ENCODE measurements at regions not wholly inside any gene's neighbourhood (a gene's known extent, or its start where the extent isn't known, plus 50 kb on each side); places are given as distances from the start of the nearest gene placed in this dataset.

- Histone ChIP-seq H3K27me3 (ENCODE audit: low read length) (no peaks in the 10 kb centered on the region), H3K36me3 (ENCODE audit: insufficient read depth, low read length) (no peaks in the 10 kb centered on the region), H3K4me2 (ENCODE audit: low read depth, low read length, poor library complexity, severe bottlenecking) (peak overlapping the region; percentile 38), H3K79me2 (ENCODE audit: low read length) (no peaks in the 10 kb centered on the region), H3K9me3 (ENCODE audit: low read length) (peaks cover 5% of the 10 kb centered on the region; the same call in 1 of the 2 replicates), H2AFZ (ENCODE audit: low read length) (peak overlapping the region; percentile 100), H4K20me1 (ENCODE audit: insufficient read depth, low read depth, low read length) (no peaks in the 10 kb centered on the region), H3K9me2 (replicated peaks; ENCODE audit: insufficient read depth, low read length) (no peaks in the 10 kb centered on the region), H3K9ac (ENCODE audit: low read length) (peak overlapping the region; percentile 19; the same call in 1 of the 2 replicates), H3K27ac (ENCODE audit: low read length) (no peak overlapping the region), H3K4me1 (ENCODE audit: low read length) (peaks cover 13% of the 10 kb centered on the region), H3K4me3 (ENCODE audit: low read length) (peak overlapping the region; percentile 12; the same call in 1 of the 2 replicates)
- DNase-seq: peak; percentile 61
Observed at GRCh38 chr13:85693889-85694511, 105.2 kb downstream of the SLITRK6 start.

GRCh38 chr13:85690368-85690767, 108.9 kb downstream of the SLITRK6 start:
- Histone ChIP-seq H4K20me1 (ENCODE audit: insufficient read depth, low read depth, low read length) (no peaks in the 10 kb centered on the region), H3K79me2 (ENCODE audit: low read length) (no peaks in the 10 kb centered on the region)
- no peak for DNase-seq

GRCh38 chr13:85685436-85685835, 113.8 kb downstream of the SLITRK6 start:
- no peak overlapping the region for H3K27ac ChIP-seq (ENCODE audit: low read length)
- H2AFZ ChIP-seq (ENCODE audit: low read length): peak overlapping the region; percentile 90
- no peak overlapping the region for H3K4me2 ChIP-seq (ENCODE audit: low read depth, low read length, poor library complexity, severe bottlenecking)
- DNase-seq: no peak
- H3K4me3 ChIP-seq (ENCODE audit: low read length): no peak overlapping the region
- H3K79me2 ChIP-seq (ENCODE audit: low read length): no peaks in the 10 kb centered on the region
- no peaks in the 10 kb centered on the region for H3K9me3 ChIP-seq (ENCODE audit: low read length)
- no peaks in the 10 kb centered on the region for H3K27me3 ChIP-seq (ENCODE audit: low read length)
- no peaks in the 10 kb centered on the region for H4K20me1 ChIP-seq (ENCODE audit: insufficient read depth, low read depth, low read length)
- H3K4me1 ChIP-seq (ENCODE audit: low read length): 0 out of 2 replicates have a peak, but pooled peaks cover 4% of the 10 kb centered on the region
- H3K9me2 ChIP-seq (replicated peaks; ENCODE audit: insufficient read depth, low read length): no peaks in the 10 kb centered on the region
- H3K9ac ChIP-seq (ENCODE audit: low read length): no peak overlapping the region
- no peaks in the 10 kb centered on the region for H3K36me3 ChIP-seq (ENCODE audit: insufficient read depth, low read length)

More at GRCh38 chr13:85690368-85690767, 108.9 kb downstream of the SLITRK6 start:
- Histone ChIP-seq H3K9me2 (replicated peaks; ENCODE audit: insufficient read depth, low read length) (no peaks in the 10 kb centered on the region), H3K36me3 (ENCODE audit: insufficient read depth, low read length) (no peaks in the 10 kb centered on the region), H3K9ac (ENCODE audit: low read length) (no peak overlapping the region), H3K9me3 (ENCODE audit: low read length) (no peaks in the 10 kb centered on the region), H3K4me1 (ENCODE audit: low read length) (peaks cover 16% of the 10 kb centered on the region), H3K27me3 (ENCODE audit: low read length) (no peaks in the 10 kb centered on the region), H3K27ac (ENCODE audit: low read length) (no peak overlapping the region), H3K4me3 (ENCODE audit: low read length) (no peak overlapping the region), H3K4me2 (ENCODE audit: low read depth, low read length, poor library complexity, severe bottlenecking) (no peak overlapping the region), H2AFZ (ENCODE audit: low read length) (no peak overlapping the region; the same call in 1 of the 2 replicates)

- no peak overlapping the region for H3K9ac ChIP-seq (ENCODE audit: low read length)
- no peaks in the 10 kb centered on the region for H3K27me3 ChIP-seq (ENCODE audit: low read length)
- no peak overlapping the region for H3K4me2 ChIP-seq (ENCODE audit: low read depth, low read length, poor library complexity, severe bottlenecking)
- peak overlapping the region; percentile 73 for H2AFZ ChIP-seq (ENCODE audit: low read length)
- no peak overlapping the region for H3K27ac ChIP-seq (ENCODE audit: low read length)
- no peaks in the 10 kb centered on the region for H3K4me1 ChIP-seq (ENCODE audit: low read length)
- DNase-seq: no peak
- H3K79me2 ChIP-seq (ENCODE audit: low read length): no peaks in the 10 kb centered on the region
- H3K36me3 ChIP-seq (ENCODE audit: insufficient read depth, low read length): peaks cover 5% of the 10 kb centered on the region; the same call in 1 of the 2 replicates
- no peaks in the 10 kb centered on the region for H4K20me1 ChIP-seq (ENCODE audit: insufficient read depth, low read depth, low read length)
- no peaks in the 10 kb centered on the region for H3K9me2 ChIP-seq (replicated peaks; ENCODE audit: insufficient read depth, low read length)
- peaks cover 3% of the 10 kb centered on the region; the same call in 1 of the 2 replicates for H3K9me3 ChIP-seq (ENCODE audit: low read length)
- H3K4me3 ChIP-seq (ENCODE audit: low read length): no peak overlapping the region
Observed at GRCh38 chr13:85675151-85675907, 123.9 kb downstream of the SLITRK6 start.

GRCh38 chr13:85671336-85671735, 127.9 kb downstream of the SLITRK6 start:
- no peaks in the 10 kb centered on the region for H3K79me2 ChIP-seq (ENCODE audit: low read length)
- H3K4me1 ChIP-seq (ENCODE audit: low read length): no peaks in the 10 kb centered on the region
- H3K36me3 ChIP-seq (ENCODE audit: insufficient read depth, low read length): peaks cover 4% of the 10 kb centered on the region; the same call in 1 of the 2 replicates
- no peaks in the 10 kb centered on the region for H3K27me3 ChIP-seq (ENCODE audit: low read length)
- H4K20me1 ChIP-seq (ENCODE audit: insufficient read depth, low read depth, low read length): no peaks in the 10 kb centered on the region
- no peak overlapping the region for H3K9ac ChIP-seq (ENCODE audit: low read length)
- H3K4me3 ChIP-seq (ENCODE audit: low read length): no peak overlapping the region
- no peak overlapping the region for H3K27ac ChIP-seq (ENCODE audit: low read length)
- H3K9me2 ChIP-seq (replicated peaks; ENCODE audit: insufficient read depth, low read length): no peaks in the 10 kb centered on the region
- no peak overlapping the region for H3K4me2 ChIP-seq (ENCODE audit: low read depth, low read length, poor library complexity, severe bottlenecking)
- H3K9me3 ChIP-seq (ENCODE audit: low read length): peaks cover 3% of the 10 kb centered on the region; the same call in 1 of the 2 replicates
- DNase-seq: no peak
- H2AFZ ChIP-seq (ENCODE audit: low read length): peak overlapping the region; percentile 2; the same call in 1 of the 2 replicates

GRCh38 chr13:85666356-85666755, 132.9 kb downstream of the SLITRK6 start:
- Histone ChIP-seq H3K9me3 (ENCODE audit: low read length) (no peaks in the 10 kb centered on the region), H3K4me2 (ENCODE audit: low read depth, low read length, poor library complexity, severe bottlenecking) (no peak overlapping the region), H4K20me1 (ENCODE audit: insufficient read depth, low read depth, low read length) (no peaks in the 10 kb centered on the region), H3K27ac (ENCODE audit: low read length) (no peak overlapping the region), H2AFZ (ENCODE audit: low read length) (peak overlapping the region; percentile 80; the same call in 1 of the 2 replicates), H3K36me3 (ENCODE audit: insufficient read depth, low read length) (no peaks in the 10 kb centered on the region), H3K9ac (ENCODE audit: low read length) (no peak overlapping the region), H3K4me1 (ENCODE audit: low read length) (no peaks in the 10 kb centered on the region), H3K4me3 (ENCODE audit: low read length) (no peak overlapping the region), H3K9me2 (replicated peaks; ENCODE audit: insufficient read depth, low read length) (no peaks in the 10 kb centered on the region), H3K27me3 (ENCODE audit: low read length) (no peaks in the 10 kb centered on the region), H3K79me2 (ENCODE audit: low read length) (no peaks in the 10 kb centered on the region)
- no peak for DNase-seq

- Histone ChIP-seq H3K79me2 (ENCODE audit: low read length) (no peaks in the 10 kb centered on the region), H4K20me1 (ENCODE audit: insufficient read depth, low read depth, low read length) (no peaks in the 10 kb centered on the region), H3K27me3 (ENCODE audit: low read length) (no peaks in the 10 kb centered on the region), H2AFZ (ENCODE audit: low read length) (0 out of 2 replicates have a peak overlapping the region, but pooled peaks have one; percentile 15), H3K4me1 (ENCODE audit: low read length) (no peaks in the 10 kb centered on the region), H3K4me3 (ENCODE audit: low read length) (no peak overlapping the region), H3K9me3 (ENCODE audit: low read length) (no peaks in the 10 kb centered on the region), H3K9me2 (replicated peaks; ENCODE audit: insufficient read depth, low read length) (no peaks in the 10 kb centered on the region), H3K27ac (ENCODE audit: low read length) (no peak overlapping the region), H3K36me3 (ENCODE audit: insufficient read depth, low read length) (no peaks in the 10 kb centered on the region), H3K9ac (ENCODE audit: low read length) (no peak overlapping the region), H3K4me2 (ENCODE audit: low read depth, low read length, poor library complexity, severe bottlenecking) (no peak overlapping the region)
- no peak for DNase-seq
Observed at GRCh38 chr13:85665286-85665685, 133.9 kb downstream of the SLITRK6 start.

GRCh38 chr13:85663856-85664255, 135.4 kb downstream of the SLITRK6 start:
- Histone ChIP-seq H3K79me2 (ENCODE audit: low read length) (no peaks in the 10 kb centered on the region), H3K9ac (ENCODE audit: low read length) (no peak overlapping the region), H3K4me3 (ENCODE audit: low read length) (no peak overlapping the region), H3K4me2 (ENCODE audit: low read depth, low read length, poor library complexity, severe bottlenecking) (no peak overlapping the region), H3K36me3 (ENCODE audit: insufficient read depth, low read length) (no peaks in the 10 kb centered on the region), H3K4me1 (ENCODE audit: low read length) (no peaks in the 10 kb centered on the region), H4K20me1 (ENCODE audit: insufficient read depth, low read depth, low read length) (no peaks in the 10 kb centered on the region), H3K9me2 (replicated peaks; ENCODE audit: insufficient read depth, low read length) (no peaks in the 10 kb centered on the region), H2AFZ (ENCODE audit: low read length) (no peak overlapping the region), H3K27ac (ENCODE audit: low read length) (no peak overlapping the region), H3K9me3 (ENCODE audit: low read length) (no peaks in the 10 kb centered on the region), H3K27me3 (ENCODE audit: low read length) (no peaks in the 10 kb centered on the region)
- DNase-seq: no peak
